ENCODE measurements at regions not wholly inside any gene's neighbourhood (a gene's known extent, or its start where the extent isn't known, plus 50 kb on each side); places are given as distances from the start of the nearest gene placed in this dataset.

DNA sequence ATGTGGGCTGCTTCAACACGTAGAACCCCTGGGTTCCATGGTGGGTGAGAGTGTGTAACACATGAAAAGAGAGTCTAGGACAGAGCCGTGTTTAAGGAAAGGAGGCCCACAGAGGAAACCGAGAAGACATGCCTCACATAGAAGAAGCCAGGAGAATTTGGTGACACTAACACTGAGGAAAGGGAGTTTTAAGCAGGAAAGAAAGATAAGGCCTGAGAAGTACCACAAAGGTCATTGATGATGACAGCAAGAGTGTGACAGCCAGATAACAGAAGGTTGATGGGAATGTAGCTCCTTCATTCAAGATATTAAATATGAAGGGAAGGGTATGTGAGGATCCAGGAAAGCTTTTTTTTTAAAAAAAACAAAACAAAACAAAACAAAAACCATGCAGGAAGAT lies 72.4 kb upstream of the SPRY4 start:
- TF ChIP-seq POLR2A (IDR thresholded peaks at IDR 0.05): no peak
- TF ChIP-seq, protein P1, sequence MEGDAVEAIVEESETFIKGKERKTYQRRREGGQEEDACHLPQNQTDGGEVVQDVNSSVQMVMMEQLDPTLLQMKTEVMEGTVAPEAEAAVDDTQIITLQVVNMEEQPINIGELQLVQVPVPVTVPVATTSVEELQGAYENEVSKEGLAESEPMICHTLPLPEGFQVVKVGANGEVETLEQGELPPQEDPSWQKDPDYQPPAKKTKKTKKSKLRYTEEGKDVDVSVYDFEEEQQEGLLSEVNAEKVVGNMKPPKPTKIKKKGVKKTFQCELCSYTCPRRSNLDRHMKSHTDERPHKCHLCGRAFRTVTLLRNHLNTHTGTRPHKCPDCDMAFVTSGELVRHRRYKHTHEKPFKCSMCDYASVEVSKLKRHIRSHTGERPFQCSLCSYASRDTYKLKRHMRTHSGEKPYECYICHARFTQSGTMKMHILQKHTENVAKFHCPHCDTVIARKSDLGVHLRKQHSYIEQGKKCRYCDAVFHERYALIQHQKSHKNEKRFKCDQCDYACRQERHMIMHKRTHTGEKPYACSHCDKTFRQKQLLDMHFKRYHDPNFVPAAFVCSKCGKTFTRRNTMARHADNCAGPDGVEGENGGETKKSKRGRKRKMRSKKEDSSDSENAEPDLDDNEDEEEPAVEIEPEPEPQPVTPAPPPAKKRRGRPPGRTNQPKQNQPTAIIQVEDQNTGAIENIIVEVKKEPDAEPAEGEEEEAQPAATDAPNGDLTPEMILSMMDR (IDR thresholded peaks at IDR 0.05): no peak
- Histone ChIP-seq H3K36me3 (no peaks in the 10 kb centered on the region), H3K4me3 (replicated peaks in 1 of 3) (no peak overlapping the region), H3K9me3 (no peaks in the 10 kb centered on the region), H3K27me3 (no peaks in the 10 kb centered on the region), H3K27ac (no peak overlapping the region), H3K4me1 (peaks cover 0 to 4% of the 10 kb centered on the region in 2 donors)
- intact Hi-C loops (cut with DNase I): no loop called here
- DNase-seq: no peak
- WGBS, 2 donors: 94 to 96% methylated on average over 3 of the region's 3 CpGs

DNA sequence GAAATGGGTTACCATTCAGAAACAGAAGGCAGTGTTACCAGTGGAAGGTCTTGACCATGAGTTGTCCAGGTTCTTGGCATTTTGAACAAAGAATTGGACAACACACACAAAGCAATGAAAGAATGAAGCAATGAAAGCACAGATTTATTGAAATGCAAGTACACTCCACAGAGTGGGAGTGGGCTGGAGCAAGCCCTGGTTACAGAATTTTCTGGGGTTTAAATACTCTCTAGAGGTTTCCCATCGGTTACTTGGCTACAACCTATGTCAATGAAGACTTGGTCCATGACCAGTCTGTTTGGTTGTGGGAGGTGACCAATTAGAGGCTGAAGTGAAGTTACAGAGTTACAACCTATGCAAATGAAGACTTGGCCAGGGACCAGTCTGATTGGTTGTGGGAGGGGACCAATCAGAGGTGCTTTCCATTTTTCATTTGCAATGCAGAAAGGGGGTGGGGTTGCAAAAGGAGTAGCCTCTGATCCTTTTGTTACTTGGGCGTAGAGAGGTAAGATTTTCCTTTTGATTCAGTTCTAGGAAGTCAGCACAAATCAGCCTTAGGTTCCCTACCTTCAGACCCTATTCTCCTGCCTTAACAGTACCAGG lies 71.7 kb upstream of the SPRY4 start:
- no peaks in the 10 kb centered on the region for H3K27me3 ChIP-seq
- no peak overlapping the region for H3K4me3 ChIP-seq (replicated peaks in 1 of 3)
- no peaks in the 10 kb centered on the region for H3K36me3 ChIP-seq
- WGBS, 2 donors: 100% methylated on average over 2 of the region's 2 CpGs
- DNase-seq: no peak
- peaks cover 0 to 5% of the 10 kb centered on the region in 2 donors for H3K4me1 ChIP-seq
- intact Hi-C loops (cut with DNase I): no loop called here
- no peak overlapping the region for H3K27ac ChIP-seq
- no peaks in the 10 kb centered on the region for H3K9me3 ChIP-seq
- no peak for TF ChIP-seq POLR2A (IDR thresholded peaks at IDR 0.05)
- TF ChIP-seq, protein P1 (IDR thresholded peaks at IDR 0.05): no peak

DNA sequence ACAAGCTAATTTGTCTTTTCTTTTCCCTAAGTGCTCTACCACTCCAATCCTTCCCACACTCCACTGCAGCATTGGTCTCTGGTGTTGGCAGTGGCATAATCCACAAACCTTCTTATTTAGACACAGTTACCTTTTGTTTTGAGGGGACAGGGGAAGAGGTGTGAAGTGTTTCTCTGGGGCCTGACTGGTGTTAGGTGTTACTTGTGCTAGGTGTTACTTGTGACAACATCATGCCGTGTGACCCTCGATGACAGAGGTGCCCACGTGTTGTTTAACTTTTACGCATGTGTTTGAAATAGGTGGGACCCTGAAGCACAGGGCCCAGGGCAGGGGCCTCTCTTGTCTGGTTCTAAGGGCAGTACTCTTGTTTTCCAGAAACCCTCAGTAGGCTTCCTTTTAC lies 70.5 kb upstream of the SPRY4 start:
- H3K36me3 ChIP-seq: no peaks in the 10 kb centered on the region
- no peak overlapping the region for H3K4me3 ChIP-seq (replicated peaks in 1 of 3)
- no peak for DNase-seq
- H3K9me3 ChIP-seq: no peaks in the 10 kb centered on the region
- H3K27me3 ChIP-seq: no peaks in the 10 kb centered on the region
- no peak overlapping the region for H3K27ac ChIP-seq
- intact Hi-C loops (cut with DNase I): no loop called here
- H3K4me1 ChIP-seq: peaks cover 0 to 13% of the 10 kb centered on the region in 2 donors
- TF ChIP-seq, protein P1 (IDR thresholded peaks at IDR 0.05): no peak
- TF ChIP-seq POLR2A (IDR thresholded peaks at IDR 0.05): no peak
- 94 to 95% methylated on average over 4 of the region's 4 CpGs for WGBS, 2 donors

DNA sequence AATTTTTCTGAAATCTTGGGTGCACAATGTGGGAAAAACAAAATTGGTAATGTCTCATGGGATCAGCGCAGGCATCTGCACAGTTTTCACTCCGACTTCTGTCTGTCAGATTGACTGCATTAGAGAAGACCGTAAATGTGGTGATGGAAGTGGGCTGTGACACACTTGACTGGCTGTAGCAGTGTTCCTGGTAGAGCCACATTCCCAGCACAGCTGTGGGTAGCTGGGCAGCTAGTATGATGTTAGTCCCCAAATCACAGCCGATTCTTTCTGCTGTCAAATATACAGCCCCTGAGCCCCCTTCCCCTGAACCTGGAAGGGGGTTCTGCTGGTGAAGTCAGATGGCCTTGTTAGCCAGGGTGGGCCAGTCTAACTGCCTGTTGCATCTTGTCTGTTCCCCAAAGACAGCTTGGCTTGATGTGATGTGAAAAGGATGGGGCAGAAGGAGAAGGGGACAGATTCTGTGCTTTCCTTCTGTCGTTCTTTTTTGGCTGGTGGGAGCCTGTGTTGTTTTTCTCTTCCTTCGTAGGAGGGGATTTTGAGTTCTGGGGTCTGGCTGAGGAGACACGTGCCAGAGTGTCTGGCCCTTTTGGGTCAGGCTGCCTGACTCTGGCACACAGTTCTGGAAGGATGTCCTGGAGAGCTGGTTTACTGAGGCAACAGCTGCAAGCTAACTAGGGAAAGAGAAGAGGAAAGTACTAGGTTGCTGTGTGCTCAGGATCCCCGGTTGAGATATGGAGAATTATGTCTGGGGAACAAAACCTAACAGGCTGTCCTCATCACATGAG lies 66.4 kb upstream of the SPRY4 start:
- intact Hi-C loops (cut with DNase I): no loop called here
- TF ChIP-seq POLR2A (IDR thresholded peaks at IDR 0.05): no peak
- TF ChIP-seq, protein P1 (IDR thresholded peaks at IDR 0.05): no peak
- WGBS, 2 donors: 58 to 59% methylated on average over 8 of the region's 8 CpGs
- Histone ChIP-seq H3K4me3 (replicated peaks in 1 of 3) (no peak overlapping the region), H3K27me3 (no peaks in the 10 kb centered on the region), H3K4me1 (peaks cover 23 to 38% of the 10 kb centered on the region in 2 donors), H3K27ac (no peak overlapping the region), H3K9me3 (no peaks in the 10 kb centered on the region), H3K36me3 (no peaks in the 10 kb centered on the region)
- peak; percentile 27 to 41 for DNase-seq

DNA sequence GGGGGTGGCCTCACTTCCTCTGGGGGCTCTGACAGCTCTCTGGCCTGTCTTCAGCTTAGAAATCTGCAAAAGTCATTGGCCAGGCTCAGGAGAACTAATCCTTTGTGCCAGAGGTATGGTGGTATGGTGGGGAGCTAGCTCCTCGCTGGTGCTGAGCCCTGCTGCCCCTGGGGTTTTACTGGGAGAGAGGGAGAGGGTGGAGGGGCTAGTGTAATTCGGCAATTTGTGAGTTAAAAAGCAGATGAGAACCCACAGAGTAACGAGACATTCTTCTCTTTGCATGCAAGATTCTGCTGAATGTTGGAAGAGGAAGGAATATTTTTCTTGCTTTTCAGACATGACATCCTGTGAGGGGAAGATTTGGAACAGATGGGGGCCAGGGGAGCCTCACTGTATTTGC lies 65.5 kb upstream of the SPRY4 start:
- H3K4me3 ChIP-seq (replicated peaks in 1 of 3): no peak overlapping the region
- 24 to 45% methylated on average over 3 of the region's 3 CpGs for WGBS, 2 donors
- H3K9me3 ChIP-seq: no peaks in the 10 kb centered on the region
- TF ChIP-seq, protein P1 (IDR thresholded peaks at IDR 0.05): no peak
- no peak for TF ChIP-seq POLR2A (IDR thresholded peaks at IDR 0.05)
- no peak overlapping the region for H3K27ac ChIP-seq
- no peaks in the 10 kb centered on the region for H3K36me3 ChIP-seq
- peaks cover 24 to 40% of the 10 kb centered on the region in 2 donors for H3K4me1 ChIP-seq
- H3K27me3 ChIP-seq: no peaks in the 10 kb centered on the region
- no peak for DNase-seq
- intact Hi-C loops (cut with DNase I): no loop called here

Data from thyroid gland (tissue), 4 donors.